HCT116 (cell line): ENCODE measurements at regions not wholly inside any gene's neighbourhood (a gene's known extent, or its start where the extent isn't known, plus 50 kb on each side); places are given as distances from the start of the nearest gene placed in this dataset.

Experiments
- ATAC-seq: fragments of 200-7000 bp; cut with Tn5 transposase; 2 replicates; pipeline ENCODE4 v1.9.1; 2020; ENCODE audit warnings: mild to moderate bottlenecking, moderate library complexity
- BruUV-seq: library from RNA; stranded (reverse); fragments of 400-500 nt; replicated peaks from 2 replicates; lab custom pipeline; 2021; lab: Mats Ljungman, UMichigan
- CTCF ChIA-PET: fragments of 300-600 bp; sonication (Branson Sonifier 250); formaldehyde crosslinking; loops from one replicate; lab custom pipeline; 2021; ENCODE audit warnings: antibody characterized with exemption; lab: Charles Lee
- POLR2A ChIA-PET: fragments of 300-600, 350-600 bp; sonication (Branson Sonifier 250); formaldehyde crosslinking; loops from one replicate; lab custom pipeline; 2021; ENCODE audit warnings: antibody characterized with exemption; lab: Charles Lee
- RAD21 ChIA-PET, 2 experiments: fragments of 300-600 bp; sonication (Branson Sonifier 250); formaldehyde crosslinking; loops; one replicate each; lab custom pipeline; 2023; ENCODE audit warnings: low total read pairs in 2 of 2; ENCODE audit not compliant: uncharacterized antibody in 2 of 2, unreplicated experiment in 2 of 2, low non-redundant PET in 1 of 2; lab: Charles Lee
- DNase-seq: peaks from one replicate; pipeline ENCODE4 v3.0.0-alpha.2; 2010; ENCODE audit warnings: low read depth, low spot score
- H2AFZ ChIP-seq: fragments of 200-600 bp; shearing (Covaris generic), sonication (generic); 2 replicates; pipeline ENCODE4 v1.6.1; 2017; ENCODE audit warnings: low read depth, mixed run types, mixed read lengths, antibody characterized with exemption, low read length; ENCODE audit not compliant: poor library complexity, severe bottlenecking
- H3K27ac ChIP-seq: 2 replicates; pipeline ENCODE4 v1.5.1; 2012; ENCODE audit warnings: low read depth, low read length
- H3K27me3 ChIP-seq: fragments of 200-600 bp; sonication (generic); 2 replicates; pipeline ENCODE4 v1.6.1; 2016; ENCODE audit warnings: mixed run types, low read length, mixed read lengths; ENCODE audit not compliant: insufficient read depth
- H3K36me3 ChIP-seq, 2 experiments: fragments of 200-500 bp in 1 of 2; fragments of 200-600 bp in 1 of 2; sonication (Bioruptor generic) in 1 of 2; sonication (generic) in 1 of 2; 2 replicates each; pipeline versions ENCODE4 v1.5.1 to v1.6.1; 2014 to 2016; ENCODE audit warnings: low read length in 2 of 2, inconsistent platforms in 1 of 2, mixed read lengths in 1 of 2, mixed run types in 1 of 2; ENCODE audit not compliant: insufficient read depth in 2 of 2, control insufficient read depth in 1 of 2
- H3K4me1 ChIP-seq, 2 experiments: fragments of 200-600 bp in 1 of 2; sonication (generic) in 1 of 2; 2 replicates each; pipeline versions ENCODE4 v1.5.1 to v1.6.1; 2012 to 2017; ENCODE audit warnings: low read length in 2 of 2, inconsistent platforms in 1 of 2, mild to moderate bottlenecking in 1 of 2, mixed read lengths in 1 of 2, mixed run types in 1 of 2, moderate library complexity in 1 of 2; ENCODE audit not compliant: insufficient read depth in 2 of 2, control insufficient read depth in 1 of 2
- H3K4me2 ChIP-seq: fragments of 200-600 bp; sonication (generic); 2 replicates; pipeline ENCODE4 v1.6.1; 2017; ENCODE audit warnings: mixed run types, low read length, mixed read lengths
- H3K4me3 ChIP-seq, 2 experiments: fragments of 200-600 bp in 1 of 2; sonication (generic) in 1 of 2; replicated peaks in 1 of 2; 2 replicates each; pipeline ENCODE4 v1.5.1; 2011 to 2016; ENCODE audit warnings: low read length in 2 of 2, control low read depth in 1 of 2, low read depth in 1 of 2, mild to moderate bottlenecking in 1 of 2, mixed read lengths in 1 of 2, mixed run types in 1 of 2
- H3K79me2 ChIP-seq: fragments of 200-600 bp; sonication (generic); 2 replicates; pipeline ENCODE4 v1.6.1; 2017; ENCODE audit warnings: mild to moderate bottlenecking, mixed run types, low read length, moderate library complexity, mixed read lengths; ENCODE audit not compliant: insufficient read depth
- H3K9ac ChIP-seq: fragments of 200-600 bp; sonication (generic); 2 replicates; pipeline ENCODE4 v1.6.1; 2016; ENCODE audit warnings: low read length, mixed read lengths
- H3K9me2 ChIP-seq: fragments of 200-600 bp; sonication (generic), shearing (Covaris generic); 2 replicates; pipeline ENCODE4 v1.6.1; 2017; ENCODE audit warnings: mixed run types, mild to moderate bottlenecking, moderate library complexity; ENCODE audit not compliant: insufficient read depth
- H3K9me3 ChIP-seq, 2 experiments: fragments of 200-500 bp in 1 of 2; fragments of 200-600 bp in 1 of 2; sonication (Bioruptor generic) in 1 of 2; sonication (generic) in 1 of 2; 2 replicates each; pipeline ENCODE4 v1.6.1; 2014 to 2017; ENCODE audit warnings: low read length in 2 of 2, mixed read lengths in 2 of 2, inconsistent platforms in 1 of 2, low read depth in 1 of 2, mild to moderate bottlenecking in 1 of 2, mixed run types in 1 of 2, moderate library complexity in 1 of 2; ENCODE audit not compliant: control insufficient read depth in 1 of 2, insufficient read depth in 1 of 2
- H4K20me1 ChIP-seq: fragments of 200-600 bp; sonication (generic), shearing (Covaris generic); 2 replicates; pipeline ENCODE4 v1.6.1; 2017; ENCODE audit warnings: mixed run types, mild to moderate bottlenecking, moderate library complexity; ENCODE audit not compliant: insufficient read depth
- ATF3 ChIP-seq: IDR thresholded peaks from 2 replicates; pipeline ENCODE4 v1.6.1; 2012
- CBX3 ChIP-seq: IDR thresholded peaks from 2 replicates; pipeline ENCODE4 v1.6.1; 2012; ENCODE audit warnings: low read depth
- CEBPB ChIP-seq: IDR thresholded peaks from 2 replicates; pipeline ENCODE4 v1.6.1; 2012; ENCODE audit warnings: low read depth
- CTCF ChIP-seq, 3 experiments: fragments of 200-600 bp in 1 of 3; sonication (generic) in 1 of 3; IDR thresholded peaks in 2 of 3; conservative IDR thresholded peaks in 1 of 3; 2 replicates each; pipeline ENCODE4 v1.5.1; 2012 to 2017; ENCODE audit warnings: low read depth in 2 of 3, low read length in 2 of 3, antibody characterized with exemption in 1 of 3, borderline replicate concordance in 1 of 3, control low read depth in 1 of 3, mild to moderate bottlenecking in 1 of 3, mixed read lengths in 1 of 3, mixed run types in 1 of 3, moderate library complexity in 1 of 3; ENCODE audit not compliant: insufficient read depth in 1 of 3
- ELF1 ChIP-seq: IDR thresholded peaks from 2 replicates; pipeline ENCODE4 v1.6.1; 2012; ENCODE audit warnings: low read depth, borderline replicate concordance
- EZH2 ChIP-seq: fragments of 200-600 bp; sonication (generic); IDR thresholded peaks from 2 replicates; pipeline ENCODE4 v1.6.1; 2017; ENCODE audit warnings: antibody characterized with exemption, mixed run types
- EZH2phosphoT487 ChIP-seq: fragments of 200-600 bp; IDR thresholded peaks from 2 replicates; pipeline ENCODE4 v1.6.1; 2018; ENCODE audit warnings: antibody characterized with exemption, borderline replicate concordance
- FOSL1 ChIP-seq: IDR thresholded peaks from 2 replicates; pipeline ENCODE4 v1.6.1; 2012; ENCODE audit warnings: low read depth
- JUND ChIP-seq: IDR thresholded peaks from 2 replicates; pipeline ENCODE4 v1.6.1; 2012
- MAX ChIP-seq: IDR thresholded peaks from 2 replicates; pipeline ENCODE4 v1.6.1; 2012
- POLR2A ChIP-seq: IDR thresholded peaks from 2 replicates; pipeline ENCODE4 v1.7.0; 2011; ENCODE audit warnings: borderline replicate concordance; ENCODE audit not compliant: insufficient read depth, insufficient read length; ENCODE audit errors: extremely low read depth
- REST ChIP-seq: IDR thresholded peaks from 2 replicates; pipeline ENCODE4 v1.6.1; 2012; ENCODE audit warnings: low read depth
- ZBTB33 ChIP-seq: IDR thresholded peaks from 2 replicates; pipeline ENCODE4 v1.6.1; 2011; ENCODE audit warnings: mild to moderate bottlenecking, low read length, moderate library complexity; ENCODE audit not compliant: insufficient replicate concordance; ENCODE audit errors: extremely low read depth
- ZFX ChIP-seq: fragments of 450-650 bp; IDR thresholded peaks from 2 replicates; pipeline ENCODE4 v1.6.1; 2017
- intact Hi-C: fragments of 100-400 bp; cut with micrococcal nuclease; formaldehyde crosslinking; loops from 2 replicates; pipeline ENCODE4 v1.10.0; 2022

- ATAC-seq (no peak), DNase-seq (no peak)
- RAD21 ChIA-PET: no interaction called here
- H3K4me1 ChIP-seq: no peaks in the 10 kb centered on the region
- H3K4me3 ChIP-seq: no peak overlapping the region
- H3K9ac ChIP-seq: no peak overlapping the region
- no peaks in the 10 kb centered on the region for H4K20me1 ChIP-seq
- BruUV-seq: no TSS peak
- no peak overlapping the region for H3K4me2 ChIP-seq
- no peaks in the 10 kb centered on the region for H3K9me3 ChIP-seq
- CTCF ChIA-PET: no interaction called here
- no peaks in the 10 kb centered on the region for H3K36me3 ChIP-seq
- POLR2A ChIA-PET: no interaction called here
- no peaks in the 10 kb centered on the region for H3K9me2 ChIP-seq
- no peak overlapping the region for H2AFZ ChIP-seq
- H3K27me3 ChIP-seq: no peaks in the 10 kb centered on the region
- no peak for TF ChIP-seq JUND
- no peak for TF ChIP-seq ZBTB33
- no peak for TF ChIP-seq EZH2phosphoT487
- TF ChIP-seq EZH2: no peak
- TF ChIP-seq CEBPB: no peak
- TF ChIP-seq FOSL1: no peak
- no peak for TF ChIP-seq ELF1
- no peak for TF ChIP-seq REST
- TF ChIP-seq ATF3: no peak
- TF ChIP-seq CBX3: no peak
- no peak for TF ChIP-seq ZFX
- TF ChIP-seq POLR2A: no peak
- TF ChIP-seq MAX: no peak
- TF ChIP-seq CTCF (IDR thresholded peaks at IDR 0.05 in 2 of 3, conservative IDR thresholded peaks at IDR 0.05 in 1 of 3; ENCODE audit: borderline replicate concordance in 1 of 3, insufficient read depth in 1 of 3, low read depth in 2 of 3, low read length in 2 of 3): no peak
- intact Hi-C loops: no loop called here
- no peak overlapping the region for H3K27ac ChIP-seq
- no peaks in the 10 kb centered on the region for H3K79me2 ChIP-seq
These were observed 88.5 kb upstream of the ATG10 start for GRCh38 chr5:81883371-81883770.
